PFSK-1 (cell line): ENCODE measurements at regions not wholly inside any gene's neighbourhood (a gene's known extent, or its start where the extent isn't known, plus 50 kb on each side); places are given as distances from the start of the nearest gene placed in this dataset.

Source experiments
- FOXP2 ChIP-seq: optimal IDR thresholded peaks from 2 replicates; pipeline ENCODE3; 2011; ENCODE audit warnings: borderline replicate concordance, control low read depth, inconsistent platforms; ENCODE audit not compliant: insufficient read depth; ENCODE audit errors: extremely low read length, extremely low read depth
- POLR2AphosphoS5 ChIP-seq: IDR thresholded peaks from 2 replicates; pipeline ENCODE4 v1.6.1; 2012; ENCODE audit warnings: low read depth, mild to moderate bottlenecking, control low read depth, low read length, moderate library complexity
- REST ChIP-seq, 2 experiments: IDR thresholded peaks; 2 replicates each; pipeline versions ENCODE4 v1.6.1 to v1.8.0; 2011 to 2012; ENCODE audit warnings: low read depth in 2 of 2, low read length in 2 of 2, control low read depth in 1 of 2, inconsistent platforms in 1 of 2, mild to moderate bottlenecking in 1 of 2, moderate library complexity in 1 of 2; ENCODE audit not compliant: insufficient read depth in 1 of 2
- SIN3A ChIP-seq: IDR thresholded peaks from 2 replicates; pipeline ENCODE4 v1.6.1; 2012; ENCODE audit warnings: mild to moderate bottlenecking, low read length, moderate library complexity, borderline replicate concordance; ENCODE audit not compliant: insufficient read depth
- TAF1 ChIP-seq: IDR thresholded peaks from 2 replicates; pipeline ENCODE4 v1.6.1; 2012; ENCODE audit warnings: low read length, control low read depth, borderline replicate concordance; ENCODE audit not compliant: insufficient read depth

GRCh38 chr6:97717086-97717485 lies 434.1 kb upstream of the MMS22L start:
- TF ChIP-seq REST (IDR thresholded peaks at IDR 0.05; ENCODE audit: insufficient read depth in 1 of 2, low read depth in 2 of 2, low read length in 2 of 2) = no peak
- TF ChIP-seq POLR2AphosphoS5 = no peak
- no peak for TF ChIP-seq SIN3A
- TF ChIP-seq TAF1 = no peak
- no peak for TF ChIP-seq FOXP2
